Caki2 (cell line): ENCODE measurements at regions not wholly inside any gene's neighbourhood (a gene's known extent, or its start where the extent isn't known, plus 50 kb on each side); places are given as distances from the start of the nearest gene placed in this dataset.

ENCODE experiments used
- DNase-seq: peaks from one replicate; pipeline ENCODE4 v3.0.0-alpha.2; 2015; ENCODE audit warnings: low read depth
- in situ Hi-C: cut with HindIII; loops from 2 replicates; pipeline ENCODE4 v1.10.0; 2016; ENCODE audit warnings: low sequenced_read_pairs, low pct_unique_long_range_greater_than_20kb, mixed read lengths

GRCh38 chr1:199155166-199156019 is 516.6 kb downstream of the PTPRC start:
- no peak for DNase-seq
- in situ Hi-C loops: no loop called here

GRCh38 chr1:199157494-199157893 is 518.7 kb downstream of the PTPRC start:
- in situ Hi-C loops: no loop called here
- DNase-seq: peak; percentile 46

- DNase-seq: no peak
- in situ Hi-C loops: no loop called here
Measured at GRCh38 chr1:199160521-199161318, 521.9 kb downstream of the PTPRC start.

- in situ Hi-C loops: no loop called here
- no peak for DNase-seq
Measured at GRCh38 chr1:199161319-199161680, 522.5 kb downstream of the PTPRC start.

GRCh38 chr1:199161766-199162303 is 523.0 kb downstream of the PTPRC start:
- in situ Hi-C loops: no loop called here
- no peak for DNase-seq

GRCh38 chr1:199163267-199163666 is 524.4 kb downstream of the PTPRC start:
- in situ Hi-C loops: no loop called here
- DNase-seq: no peak

- in situ Hi-C loops: no loop called here
- DNase-seq: no peak
Measured at GRCh38 chr1:199163670-199164069, 524.8 kb downstream of the PTPRC start.

- no peak for DNase-seq
- in situ Hi-C loops: no loop called here
Measured at GRCh38 chr1:199167460-199167859, 528.6 kb downstream of the PTPRC start.

- in situ Hi-C loops: no loop called here
- peak; percentile 18 for DNase-seq
Measured at GRCh38 chr1:199168888-199169585, 530.2 kb downstream of the PTPRC start.

- DNase-seq: no peak
- in situ Hi-C loops: no loop called here
Measured at GRCh38 chr1:199170711-199171110, 531.9 kb downstream of the PTPRC start.

GRCh38 chr1:199172171-199173124 is 533.6 kb downstream of the PTPRC start:
- peak; percentile 25 for DNase-seq
- in situ Hi-C loops: no loop called here

GRCh38 chr1:199173356-199173755 is 534.5 kb downstream of the PTPRC start:
- in situ Hi-C loops: no loop called here
- no peak for DNase-seq

- in situ Hi-C loops: no loop called here
- DNase-seq: no peak
Measured at GRCh38 chr1:199174336-199174735, 535.5 kb downstream of the PTPRC start.

GRCh38 chr1:199176713-199177112 is 537.9 kb downstream of the PTPRC start:
- in situ Hi-C loops: no loop called here
- DNase-seq: no peak

- in situ Hi-C loops: no loop called here
Measured at GRCh38 chr1:199177241-199177640, 538.4 kb downstream of the PTPRC start.

GRCh38 chr1:199178646-199179045 is 539.8 kb downstream of the PTPRC start:
- DNase-seq: no peak
- in situ Hi-C loops: no loop called here

More at GRCh38 chr1:199177241-199177640, 538.4 kb downstream of the PTPRC start:
- no peak for DNase-seq

- DNase-seq: no peak
- in situ Hi-C loops: no loop called here
Measured at GRCh38 chr1:199182186-199182843, 543.5 kb downstream of the PTPRC start.
